ENCODE measurements at regions not wholly inside any gene's neighbourhood (a gene's known extent, or its start where the extent isn't known, plus 50 kb on each side); places are given as distances from the start of the nearest gene placed in this dataset.

DNA sequence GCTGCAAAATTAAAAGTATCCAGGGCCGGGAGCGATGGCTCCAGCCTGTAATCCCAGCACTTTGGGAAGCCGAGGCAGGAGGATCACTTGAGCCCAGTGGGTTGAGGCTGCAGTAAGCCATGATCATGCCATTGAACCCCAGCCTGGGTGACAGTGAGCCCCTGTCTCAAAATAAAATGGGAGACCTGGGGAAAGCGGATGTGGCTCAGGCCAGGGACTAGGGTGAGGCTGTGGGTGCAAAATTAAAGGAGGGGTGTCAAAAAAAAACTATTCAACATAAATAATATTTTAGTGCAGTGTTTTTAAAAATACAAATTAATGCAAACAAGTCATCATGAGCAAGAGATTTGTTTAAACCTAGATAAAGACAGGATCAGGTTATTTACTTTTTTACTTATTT lies 100.1 kb upstream of the SLC45A1 start:
- intact Hi-C loops (cut with micrococcal nuclease): no loop called here
- TF ChIP-seq CTCF (conservative IDR thresholded peaks at IDR 0.05; ENCODE audit: low read depth, low read length) (no peak), EZH2 (IDR thresholded peaks at IDR 0.05; ENCODE audit: low read length, unreplicated experiment) (no peak), EZH2phosphoT487 (IDR thresholded peaks at IDR 0.05; ENCODE audit: borderline replicate concordance, low read length) (no peak)
- Histone ChIP-seq H4K20me1 (ENCODE audit: low read length) (no peaks in the 10 kb centered on the region), H3K4me3 (ENCODE audit: low read length) (no peak overlapping the region), H3F3A (ENCODE audit: low read length, unreplicated experiment) (no peaks in the 10 kb centered on the region), H3K9ac (ENCODE audit: low read length) (no peak overlapping the region), H3K27ac (ENCODE audit: low read length) (no peak overlapping the region), H3K36me3 (ENCODE audit: low read depth, low read length) (no peaks in the 10 kb centered on the region), H3K4me2 (ENCODE audit: low read length) (no peak overlapping the region), H3K9me2 (replicated peaks; ENCODE audit: low read length) (no peaks in the 10 kb centered on the region), H3K27me3 (ENCODE audit: low read length) (no peaks in the 10 kb centered on the region), H3K9me3 (ENCODE audit: low read length) (no peaks in the 10 kb centered on the region), H3K79me2 (ENCODE audit: low read length) (no peaks in the 10 kb centered on the region), H3K4me1 (ENCODE audit: insufficient read depth, low read length) (peaks cover 22% of the 10 kb centered on the region), H2AFZ (ENCODE audit: low read length) (no peak overlapping the region)
- DNase-seq (no peak), ATAC-seq (no peak)
- ChIA-PET CTCF (no interaction called here), POLR2A (ENCODE audit: unreplicated experiment) (interaction anchor here (0.6 kb wide), 1 partner anchor 133 kb away, joined by 3 read pairs; no protein-coding TSS in a partner anchor)
- BruUV-seq (replicated peaks): no TSS peak

GRCh38 chr1:8217011-8217711 lies 100.8 kb upstream of the SLC45A1 start:
- no peaks in the 10 kb centered on the region for H3K36me3 ChIP-seq (ENCODE audit: low read depth, low read length)
- H3F3A ChIP-seq (ENCODE audit: low read length, unreplicated experiment): peaks cover 5% of the 10 kb centered on the region
- ChIA-PET POLR2A (ENCODE audit: unreplicated experiment) (no interaction called here), CTCF (no interaction called here)
- H3K4me2 ChIP-seq (ENCODE audit: low read length): no peak overlapping the region
- no peak overlapping the region for H2AFZ ChIP-seq (ENCODE audit: low read length)
- H3K79me2 ChIP-seq (ENCODE audit: low read length): no peaks in the 10 kb centered on the region
- no peaks in the 10 kb centered on the region for H4K20me1 ChIP-seq (ENCODE audit: low read length)
- BruUV-seq (replicated peaks): no TSS peak
- H3K4me3 ChIP-seq (ENCODE audit: low read length): no peak overlapping the region
- no peak for DNase-seq
- H3K9me3 ChIP-seq (ENCODE audit: low read length): no peaks in the 10 kb centered on the region
- no peak for TF ChIP-seq CTCF (conservative IDR thresholded peaks at IDR 0.05; ENCODE audit: low read depth, low read length)
- no peak overlapping the region for H3K9ac ChIP-seq (ENCODE audit: low read length)
- ATAC-seq: no peak
- H3K9me2 ChIP-seq (replicated peaks; ENCODE audit: low read length): no peaks in the 10 kb centered on the region
- H3K4me1 ChIP-seq (ENCODE audit: insufficient read depth, low read length): peaks cover 28% of the 10 kb centered on the region
- no peaks in the 10 kb centered on the region for H3K27me3 ChIP-seq (ENCODE audit: low read length)
- no peak overlapping the region for H3K27ac ChIP-seq (ENCODE audit: low read length)
- intact Hi-C loops (cut with micrococcal nuclease): no loop called here

DNA sequence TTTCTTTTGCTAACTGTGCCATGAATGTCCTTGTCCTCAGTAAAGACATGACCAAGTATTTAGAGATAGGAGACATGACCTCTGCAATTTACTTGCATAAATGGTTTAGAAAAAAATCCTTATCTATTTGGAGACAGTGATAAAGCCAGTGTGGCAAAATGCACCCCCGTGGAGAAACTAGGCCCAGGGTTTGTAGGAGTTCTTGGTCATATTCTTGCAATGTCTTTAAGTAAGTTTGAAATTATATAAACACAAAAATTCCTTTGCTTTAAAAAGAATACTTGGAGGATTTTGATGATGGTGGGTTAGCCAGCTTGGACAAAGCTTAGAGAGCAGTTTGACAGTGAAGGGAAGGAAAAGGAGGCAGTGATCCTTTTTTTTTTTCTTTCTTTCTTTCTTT lies 101.9 kb upstream of the SLC45A1 start:
- Histone ChIP-seq H3K27me3 (ENCODE audit: low read length) (no peaks in the 10 kb centered on the region), H3K4me3 (ENCODE audit: low read length) (no peak overlapping the region), H2AFZ (ENCODE audit: low read length) (no peak overlapping the region), H3F3A (ENCODE audit: low read length, unreplicated experiment) (peaks cover 5% of the 10 kb centered on the region), H3K79me2 (ENCODE audit: low read length) (no peaks in the 10 kb centered on the region), H3K4me1 (ENCODE audit: insufficient read depth, low read length) (peaks cover 38% of the 10 kb centered on the region), H3K9me2 (replicated peaks; ENCODE audit: low read length) (no peaks in the 10 kb centered on the region), H3K27ac (ENCODE audit: low read length) (no peak overlapping the region), H3K36me3 (ENCODE audit: low read depth, low read length) (no peaks in the 10 kb centered on the region), H3K4me2 (ENCODE audit: low read length) (no peak overlapping the region), H3K9me3 (ENCODE audit: low read length) (no peaks in the 10 kb centered on the region), H3K9ac (ENCODE audit: low read length) (no peak overlapping the region), H4K20me1 (ENCODE audit: low read length) (no peaks in the 10 kb centered on the region)
- CTCF ChIA-PET: no interaction called here
- TF ChIP-seq CTCF (conservative IDR thresholded peaks at IDR 0.05; ENCODE audit: low read depth, low read length) (no peak), EZH2phosphoT487 (IDR thresholded peaks at IDR 0.05; ENCODE audit: borderline replicate concordance, low read length) (no peak)
- intact Hi-C loops (cut with micrococcal nuclease): no loop called here
- DNase-seq: no peak
- POLR2A ChIA-PET (ENCODE audit: unreplicated experiment): interaction anchor here (0.6 kb wide), 1 partner anchor 128 kb away, joined by 28 read pairs; no protein-coding TSS in a partner anchor
- ATAC-seq: no peak
- no TSS peak for BruUV-seq (replicated peaks)
